PC-3 (cell line): ENCODE measurements at regions not wholly inside any gene's neighbourhood (a gene's known extent, or its start where the extent isn't known, plus 50 kb on each side); places are given as distances from the start of the nearest gene placed in this dataset.

Experiments
- ATAC-seq: fragments of 200-7000 bp; cut with Tn5 transposase; 2 replicates; pipeline ENCODE4 v1.9.1; 2020; ENCODE audit warnings: mild to moderate bottlenecking, moderate library complexity
- BruUV-seq: library from RNA; stranded (reverse); fragments of 400-500 nt; replicated peaks from 2 replicates; lab custom pipeline; 2021; lab: Mats Ljungman, UMichigan
- CTCF ChIA-PET: fragments of 300-600 bp; sonication (Branson Sonifier 250); formaldehyde crosslinking; loops from one replicate; lab custom pipeline; 2022; ENCODE audit warnings: antibody characterized with exemption; lab: Charles Lee
- POLR2A ChIA-PET: fragments of 300-600 bp; sonication (Branson Sonifier 250); formaldehyde crosslinking; loops from one replicate; lab custom pipeline; 2022; ENCODE audit warnings: antibody characterized with exemption; ENCODE audit not compliant: unreplicated experiment; lab: Charles Lee
- DNase-seq: peaks from one replicate; pipeline ENCODE4 v3.0.0-alpha.2; 2015
- H2AFZ ChIP-seq: fragments of 300-600 bp; sonication (generic); 2 replicates; pipeline ENCODE4 v1.6.0; 2016; ENCODE audit warnings: antibody characterized with exemption, low read length
- H3F3A ChIP-seq: fragments of 300-600 bp; sonication (generic); one replicate; pipeline ENCODE4 v1.6.0; 2017; ENCODE audit warnings: antibody characterized with exemption, low read length, control low read depth, mild to moderate bottlenecking; ENCODE audit not compliant: unreplicated experiment
- H3K27ac ChIP-seq: fragments of 300-600 bp; sonication (generic); 2 replicates; pipeline ENCODE4 v1.5.1; 2016; ENCODE audit warnings: mild to moderate bottlenecking, low read length
- H3K27me3 ChIP-seq: fragments of 300-600 bp; sonication (generic); 2 replicates; pipeline ENCODE4 v1.6.1; 2016; ENCODE audit warnings: low read length, mixed read lengths
- H3K36me3 ChIP-seq: fragments of 300-600 bp; sonication (generic); 2 replicates; pipeline ENCODE4 v1.6.1; 2016; ENCODE audit warnings: low read depth, mixed run types, low read length, mixed read lengths
- H3K4me1 ChIP-seq: fragments of 300-600 bp; sonication (generic); 2 replicates; pipeline ENCODE4 v1.5.1; 2016; ENCODE audit warnings: low read length; ENCODE audit not compliant: insufficient read depth
- H3K4me2 ChIP-seq: fragments of 300-600 bp; sonication (generic); 2 replicates; pipeline ENCODE4 v1.6.0; 2016; ENCODE audit warnings: low read length
- H3K4me3 ChIP-seq: fragments of 300-600 bp; sonication (generic); 2 replicates; pipeline ENCODE4 v1.5.1; 2016; ENCODE audit warnings: mild to moderate bottlenecking, low read length, mixed read lengths
- H3K79me2 ChIP-seq: fragments of 300-600 bp; sonication (generic); 2 replicates; pipeline ENCODE4 v1.6.1; 2017; ENCODE audit warnings: low read length, mixed read lengths
- H3K9ac ChIP-seq: fragments of 300-600 bp; sonication (generic); 2 replicates; pipeline ENCODE4 v1.6.0; 2016; ENCODE audit warnings: mild to moderate bottlenecking, low read length
- H3K9me2 ChIP-seq: fragments of 300-600 bp; sonication (generic); replicated peaks from 2 replicates; pipeline ENCODE4 v1.6.1; 2016; ENCODE audit warnings: mixed run types, low read length, mixed read lengths
- H3K9me3 ChIP-seq: fragments of 300-600 bp; sonication (generic); 2 replicates; pipeline ENCODE4 v1.6.1; 2016; ENCODE audit warnings: low read length, mixed read lengths
- H4K20me1 ChIP-seq: fragments of 300-600 bp; sonication (generic); 2 replicates; pipeline ENCODE4 v1.6.1; 2016; ENCODE audit warnings: low read length, mixed read lengths
- EZH2 ChIP-seq: fragments of 300-600 bp; sonication (generic); IDR thresholded peaks from one replicate; pipeline ENCODE4 v1.6.1; 2017; ENCODE audit warnings: antibody characterized with exemption, mild to moderate bottlenecking, low read length; ENCODE audit not compliant: unreplicated experiment
- EZH2phosphoT487 ChIP-seq: fragments of 300-600 bp; sonication (generic); IDR thresholded peaks from 2 replicates; pipeline ENCODE4 v1.6.1; 2018; ENCODE audit warnings: mild to moderate bottlenecking, antibody characterized with exemption, low read length, borderline replicate concordance
- intact Hi-C: fragments of 100-400 bp; cut with micrococcal nuclease; formaldehyde crosslinking; loops from 2 replicates; pipeline ENCODE4 v1.9.0; 2023
- TF ChIP-seq, protein P1 (sequence below): fragments of 300-600 bp; sonication (generic); conservative IDR thresholded peaks from 2 replicates; pipeline ENCODE4 v1.5.1; 2017; ENCODE audit warnings: antibody characterized with exemption, low read depth, mild to moderate bottlenecking, low read length

DNA sequence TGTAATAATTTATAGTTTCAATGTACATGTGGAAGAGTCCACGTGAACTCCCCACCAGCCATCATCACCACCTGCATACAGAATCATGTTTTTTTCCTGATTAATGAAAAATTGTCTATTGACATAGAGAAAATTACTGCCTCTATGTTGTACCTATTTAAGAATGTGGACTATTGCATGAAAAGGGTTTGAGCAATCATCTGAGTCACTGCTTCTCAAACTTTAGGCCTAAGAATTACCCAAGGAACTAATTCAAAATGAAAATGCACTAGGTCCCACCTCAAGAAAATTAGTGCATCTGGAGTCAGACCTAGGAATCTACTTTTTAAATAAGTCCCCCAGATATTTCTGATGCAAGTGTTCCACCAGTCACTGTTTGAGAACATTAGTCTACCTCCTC, 709.3 kb downstream of the MAT2B start:
- Histone ChIP-seq H3F3A (no peaks in the 10 kb centered on the region), H3K4me2 (no peak overlapping the region), H4K20me1 (no peaks in the 10 kb centered on the region), H3K4me3 (no peak overlapping the region), H3K27me3 (no peaks in the 10 kb centered on the region), H2AFZ (no peak overlapping the region), H3K36me3 (no peaks in the 10 kb centered on the region), H3K79me2 (no peaks in the 10 kb centered on the region), H3K9me2 (no peaks in the 10 kb centered on the region), H3K9me3 (no peaks in the 10 kb centered on the region; the same call in 1 of the 2 replicates), H3K9ac (no peak overlapping the region), H3K27ac (no peak overlapping the region), H3K4me1 (no peaks in the 10 kb centered on the region)
- TF ChIP-seq EZH2phosphoT487: no peak
- TF ChIP-seq, protein P1, sequence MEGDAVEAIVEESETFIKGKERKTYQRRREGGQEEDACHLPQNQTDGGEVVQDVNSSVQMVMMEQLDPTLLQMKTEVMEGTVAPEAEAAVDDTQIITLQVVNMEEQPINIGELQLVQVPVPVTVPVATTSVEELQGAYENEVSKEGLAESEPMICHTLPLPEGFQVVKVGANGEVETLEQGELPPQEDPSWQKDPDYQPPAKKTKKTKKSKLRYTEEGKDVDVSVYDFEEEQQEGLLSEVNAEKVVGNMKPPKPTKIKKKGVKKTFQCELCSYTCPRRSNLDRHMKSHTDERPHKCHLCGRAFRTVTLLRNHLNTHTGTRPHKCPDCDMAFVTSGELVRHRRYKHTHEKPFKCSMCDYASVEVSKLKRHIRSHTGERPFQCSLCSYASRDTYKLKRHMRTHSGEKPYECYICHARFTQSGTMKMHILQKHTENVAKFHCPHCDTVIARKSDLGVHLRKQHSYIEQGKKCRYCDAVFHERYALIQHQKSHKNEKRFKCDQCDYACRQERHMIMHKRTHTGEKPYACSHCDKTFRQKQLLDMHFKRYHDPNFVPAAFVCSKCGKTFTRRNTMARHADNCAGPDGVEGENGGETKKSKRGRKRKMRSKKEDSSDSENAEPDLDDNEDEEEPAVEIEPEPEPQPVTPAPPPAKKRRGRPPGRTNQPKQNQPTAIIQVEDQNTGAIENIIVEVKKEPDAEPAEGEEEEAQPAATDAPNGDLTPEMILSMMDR: no peak
- TF ChIP-seq EZH2: no peak
- no TSS peak for BruUV-seq
- POLR2A ChIA-PET: no interaction called here
- intact Hi-C loops: no loop called here
- CTCF ChIA-PET: no interaction called here
- ATAC-seq (no peak), DNase-seq (no peak)

- Histone ChIP-seq H3K27ac (no peak overlapping the region), H3K4me3 (no peak overlapping the region), H3K9me2 (no peaks in the 10 kb centered on the region), H4K20me1 (no peaks in the 10 kb centered on the region), H2AFZ (no peak overlapping the region), H3K4me2 (no peak overlapping the region), H3K79me2 (no peaks in the 10 kb centered on the region), H3K36me3 (no peaks in the 10 kb centered on the region), H3F3A (no peaks in the 10 kb centered on the region), H3K9me3 (peaks cover 3% of the 10 kb centered on the region; the same call in 1 of the 2 replicates), H3K4me1 (no peaks in the 10 kb centered on the region), H3K9ac (no peak overlapping the region), H3K27me3 (no peaks in the 10 kb centered on the region)
- POLR2A ChIA-PET: no interaction called here
- CTCF ChIA-PET: no interaction called here
- ATAC-seq: no peak
- intact Hi-C loops: no loop called here
- DNase-seq: no peak
- BruUV-seq: no TSS peak
- TF ChIP-seq, protein P1: no peak
- TF ChIP-seq EZH2: no peak
- TF ChIP-seq EZH2phosphoT487: no peak
Measured at GRCh38 chr5:164217464-164217863, 712.0 kb downstream of the MAT2B start.

DNA sequence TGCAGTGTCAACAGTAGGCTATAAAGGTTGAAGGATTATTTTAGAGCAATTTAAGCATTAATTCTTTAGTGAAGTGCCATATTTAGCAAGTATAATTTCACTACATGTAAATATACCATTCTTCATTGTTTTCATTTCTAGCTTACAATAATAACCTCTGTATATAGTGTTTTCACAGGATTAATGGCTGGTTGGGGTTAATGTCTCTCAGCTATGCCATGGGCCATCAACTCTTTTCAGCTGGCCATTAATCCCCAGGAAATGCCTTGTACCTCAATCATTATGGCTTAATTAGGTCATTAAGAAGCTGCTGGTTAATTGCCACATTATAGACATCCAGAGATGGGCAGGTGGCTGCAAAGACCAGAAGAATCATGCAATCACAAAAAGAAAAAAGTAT, 715.1 kb downstream of the MAT2B start:
- intact Hi-C loops: no loop called here
- Histone ChIP-seq H4K20me1 (no peaks in the 10 kb centered on the region), H3K9me2 (no peaks in the 10 kb centered on the region), H3K27me3 (no peaks in the 10 kb centered on the region), H3K36me3 (no peaks in the 10 kb centered on the region), H3K79me2 (no peaks in the 10 kb centered on the region), H3K4me1 (no peaks in the 10 kb centered on the region), H3K4me2 (no peak overlapping the region), H3K9me3 (peaks cover 3% of the 10 kb centered on the region; the same call in 1 of the 2 replicates), H3F3A (no peaks in the 10 kb centered on the region), H2AFZ (no peak overlapping the region), H3K27ac (no peak overlapping the region), H3K4me3 (no peak overlapping the region), H3K9ac (no peak overlapping the region)
- ATAC-seq: no peak
- CTCF ChIA-PET: no interaction called here
- DNase-seq: no peak
- TF ChIP-seq EZH2phosphoT487 (no peak), EZH2 (no peak)
- TF ChIP-seq, protein P1: no peak
- BruUV-seq: no TSS peak
- POLR2A ChIA-PET: no interaction called here
